Coronary artery (tissue), 2 donors: ENCODE measurements at regions not wholly inside any gene's neighbourhood (a gene's known extent, or its start where the extent isn't known, plus 50 kb on each side); places are given as distances from the start of the nearest gene placed in this dataset.

Experiments used
- DNase-seq: peaks from one replicate; pipeline ENCODE4 v3.0.0-alpha.2; 2017; ENCODE audit warnings: low spot score
- H3K27ac ChIP-seq, 2 donors: fragments of 200-600 bp; sonication (generic); one replicate each; pipeline ENCODE4 v1.5.1; 2016 to 2019
- H3K4me3 ChIP-seq: fragments of 200-600 bp; sonication (generic); 2 replicates; pipeline ENCODE4 v1.5.1; 2016; ENCODE audit warnings: mild to moderate bottlenecking, moderate library complexity
- TF ChIP-seq, protein P1 (sequence below): fragments of 200-600 bp; sonication (generic); IDR thresholded peaks from one replicate; pipeline ENCODE4 v1.5.1; 2019; ENCODE audit warnings: antibody characterized with exemption

DNA sequence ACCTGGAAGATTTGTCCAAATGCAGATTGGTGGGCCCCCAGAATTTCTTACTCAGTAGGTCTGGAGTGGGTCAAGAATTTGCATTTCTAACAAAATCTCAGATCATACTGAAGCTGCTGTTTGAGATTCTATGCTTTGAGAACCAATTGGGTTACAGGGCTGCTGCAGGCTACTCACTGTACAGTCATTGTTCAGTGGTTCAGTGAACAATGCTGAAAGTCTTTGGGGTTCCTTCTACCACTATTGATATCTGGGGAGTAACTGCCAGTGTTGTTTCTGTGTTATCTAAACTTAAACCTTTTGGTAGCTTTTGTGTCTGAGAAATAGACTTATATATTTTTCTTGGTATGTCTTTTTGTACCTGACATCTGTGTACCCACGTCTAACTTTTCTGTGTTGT lies 187.5 kb downstream of the TANC2 start:
- Histone ChIP-seq H3K4me3 (no peak overlapping the region), H3K27ac (no peak overlapping the region)
- TF ChIP-seq, protein P1, sequence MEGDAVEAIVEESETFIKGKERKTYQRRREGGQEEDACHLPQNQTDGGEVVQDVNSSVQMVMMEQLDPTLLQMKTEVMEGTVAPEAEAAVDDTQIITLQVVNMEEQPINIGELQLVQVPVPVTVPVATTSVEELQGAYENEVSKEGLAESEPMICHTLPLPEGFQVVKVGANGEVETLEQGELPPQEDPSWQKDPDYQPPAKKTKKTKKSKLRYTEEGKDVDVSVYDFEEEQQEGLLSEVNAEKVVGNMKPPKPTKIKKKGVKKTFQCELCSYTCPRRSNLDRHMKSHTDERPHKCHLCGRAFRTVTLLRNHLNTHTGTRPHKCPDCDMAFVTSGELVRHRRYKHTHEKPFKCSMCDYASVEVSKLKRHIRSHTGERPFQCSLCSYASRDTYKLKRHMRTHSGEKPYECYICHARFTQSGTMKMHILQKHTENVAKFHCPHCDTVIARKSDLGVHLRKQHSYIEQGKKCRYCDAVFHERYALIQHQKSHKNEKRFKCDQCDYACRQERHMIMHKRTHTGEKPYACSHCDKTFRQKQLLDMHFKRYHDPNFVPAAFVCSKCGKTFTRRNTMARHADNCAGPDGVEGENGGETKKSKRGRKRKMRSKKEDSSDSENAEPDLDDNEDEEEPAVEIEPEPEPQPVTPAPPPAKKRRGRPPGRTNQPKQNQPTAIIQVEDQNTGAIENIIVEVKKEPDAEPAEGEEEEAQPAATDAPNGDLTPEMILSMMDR: no peak
- no peak for DNase-seq

DNA sequence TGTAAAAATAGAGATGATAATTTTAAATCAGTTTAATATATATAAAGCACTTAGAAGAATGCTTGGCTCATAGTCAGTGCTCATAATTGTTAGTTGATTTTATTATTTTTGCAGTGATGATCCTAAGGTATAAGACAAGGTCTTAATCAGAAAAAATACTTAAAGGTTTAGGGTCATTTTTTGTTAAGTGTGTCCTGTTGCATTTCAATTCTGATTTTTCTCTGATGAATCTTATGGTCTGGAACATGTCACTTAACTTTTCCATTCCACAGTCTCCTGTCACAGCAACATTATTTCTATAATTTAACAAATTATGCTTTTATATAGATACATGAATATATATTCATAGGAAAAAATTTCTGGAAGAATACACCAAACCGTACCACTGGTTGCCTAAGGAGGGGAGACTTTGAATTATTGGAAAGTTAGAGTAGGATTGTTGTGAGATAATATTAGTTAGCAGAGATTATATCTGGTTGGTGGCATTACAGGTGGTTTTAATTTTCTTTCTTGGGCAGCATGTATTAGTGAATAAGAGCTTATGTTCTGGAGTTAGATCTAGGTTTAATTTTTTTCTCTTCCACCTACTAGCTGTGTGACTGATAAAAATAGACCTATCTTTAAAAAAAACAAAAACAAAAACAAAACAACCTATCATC lies 188.7 kb downstream of the TANC2 start:
- no peak overlapping the region for H3K27ac ChIP-seq
- no peak overlapping the region for H3K4me3 ChIP-seq
- TF ChIP-seq, protein P1: no peak
- DNase-seq: no peak

DNA sequence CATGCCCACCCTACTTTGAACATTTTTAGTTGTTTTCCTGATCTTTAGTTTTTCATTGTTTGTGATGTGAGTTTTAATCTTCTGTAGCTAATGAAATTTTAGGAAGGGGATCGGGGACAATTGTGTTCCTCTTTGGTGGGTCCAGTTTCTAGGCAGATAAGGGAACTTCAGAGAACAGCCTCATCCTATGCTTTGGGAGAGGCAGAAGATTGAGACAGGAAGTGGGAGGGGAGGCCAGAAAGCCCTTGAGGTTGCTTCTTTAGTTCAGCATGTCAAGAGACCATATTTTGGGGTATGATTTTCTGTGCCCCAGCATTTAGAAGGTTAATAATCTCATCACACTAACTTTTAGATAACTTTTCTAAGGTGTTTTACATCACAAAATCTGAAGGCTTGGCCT lies 191.0 kb downstream of the TANC2 start:
- TF ChIP-seq, protein P1: no peak
- no peak overlapping the region for H3K27ac ChIP-seq
- no peak for DNase-seq

DNA sequence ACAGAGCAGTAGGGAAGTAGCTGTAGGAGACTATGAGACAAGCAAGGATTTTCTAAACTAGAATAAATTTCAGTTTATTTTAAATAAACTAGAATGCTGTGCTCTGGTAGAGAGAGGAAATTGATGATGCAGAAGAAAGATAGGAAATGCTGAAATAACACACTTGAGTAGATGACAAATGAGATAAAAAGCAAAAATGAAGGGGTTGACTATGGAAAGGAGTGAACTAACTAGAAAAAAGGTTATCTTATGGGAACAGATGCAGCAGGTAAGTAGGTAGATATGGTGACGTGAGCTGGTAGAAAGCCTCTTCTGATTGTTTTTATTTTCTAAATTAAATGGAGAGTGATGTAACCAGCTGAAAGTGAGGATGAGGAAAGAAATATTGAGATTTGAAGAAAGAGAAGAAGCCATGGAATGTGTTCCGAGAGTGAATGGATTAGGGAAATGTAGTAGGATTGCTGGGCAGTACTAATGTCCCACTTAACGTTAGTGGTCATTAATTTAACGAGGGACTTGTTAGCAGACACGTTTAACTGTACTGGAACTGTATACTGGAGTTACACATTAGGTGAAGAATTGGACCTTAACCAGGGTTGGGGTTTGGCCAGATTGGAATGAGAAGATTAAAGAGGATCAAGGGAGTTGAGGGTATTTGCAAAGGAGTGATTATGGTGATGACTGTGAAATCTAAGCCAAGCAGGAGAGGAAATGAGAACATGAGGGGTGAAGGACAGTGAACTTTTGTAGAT lies 196.5 kb downstream of the TANC2 start:
- TF ChIP-seq, protein P1: no peak

More for the DNA sequence above, 191.0 kb downstream of the TANC2 start:
- no peak overlapping the region for H3K4me3 ChIP-seq

DNA sequence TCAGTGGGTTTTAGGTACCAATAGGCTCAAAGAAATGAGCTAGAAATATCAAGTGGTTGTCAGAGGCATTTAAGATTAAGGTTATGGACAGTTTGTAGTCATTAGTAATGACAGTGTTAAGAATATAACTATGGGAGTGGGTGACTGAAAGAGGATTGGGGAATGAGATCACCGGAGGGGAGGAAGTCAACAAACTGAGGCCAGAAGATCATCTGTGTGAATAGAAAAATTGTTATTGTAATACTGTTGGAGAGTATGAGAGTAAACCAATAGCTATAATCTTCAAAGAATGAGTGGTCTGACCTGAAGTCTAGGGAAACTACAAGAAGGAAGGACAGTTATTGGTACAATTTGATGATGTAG lies 197.1 kb downstream of the TANC2 start:
- no peak for DNase-seq
- TF ChIP-seq, protein P1: no peak
- Histone ChIP-seq H3K4me3 (no peak overlapping the region), H3K27ac (no peak overlapping the region)

More for the DNA sequence above, 196.5 kb downstream of the TANC2 start:
- no peak overlapping the region for H3K4me3 ChIP-seq
- no peak overlapping the region for H3K27ac ChIP-seq
- DNase-seq: no peak

DNA sequence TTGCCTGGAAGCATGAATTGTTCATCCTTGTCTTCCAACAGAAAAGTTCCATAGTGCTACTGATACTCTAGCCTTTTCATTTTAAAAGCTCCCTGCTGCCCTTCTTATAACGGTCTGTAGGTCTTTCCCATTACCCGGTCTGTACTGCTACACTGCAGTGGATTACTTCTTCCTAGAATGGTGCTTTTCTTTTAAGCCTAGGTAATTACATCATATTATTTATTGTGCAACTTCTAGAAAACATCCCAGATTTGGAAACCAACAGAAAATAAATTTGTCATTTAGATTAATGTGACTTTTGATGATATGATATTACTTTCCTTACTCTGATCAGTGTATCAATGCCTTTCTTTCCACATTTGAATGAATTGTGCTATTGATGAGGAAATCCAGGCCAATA lies 199.4 kb downstream of the TANC2 start:
- H3K27ac ChIP-seq: no peak overlapping the region
- DNase-seq: no peak
- no peak overlapping the region for H3K4me3 ChIP-seq
- TF ChIP-seq, protein P1: no peak

DNA sequence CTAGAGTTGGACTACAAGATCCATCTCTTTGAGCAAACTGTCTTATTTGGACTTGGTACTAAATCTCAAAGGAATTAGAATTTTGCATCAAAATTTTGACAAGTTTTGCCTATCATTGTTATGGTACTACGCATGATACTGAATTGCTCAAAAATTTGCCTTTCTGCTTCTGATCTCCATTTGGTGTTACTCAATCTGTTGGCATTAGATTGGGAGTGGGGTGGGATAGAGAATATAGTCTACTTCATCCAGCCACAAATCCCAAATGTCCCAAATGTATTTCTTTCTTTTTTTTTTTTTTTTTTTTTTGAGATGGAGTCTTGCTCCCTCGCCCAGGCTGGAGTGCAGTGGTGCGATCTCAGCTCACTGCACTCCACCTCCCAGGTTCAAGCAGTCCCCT lies 204.8 kb downstream of the TANC2 start:
- Histone ChIP-seq H3K27ac (no peak overlapping the region), H3K4me3 (no peak overlapping the region)
- DNase-seq: no peak
- TF ChIP-seq, protein P1: no peak
